ENCODE measurements at regions not wholly inside any gene's neighbourhood (a gene's known extent, or its start where the extent isn't known, plus 50 kb on each side); places are given as distances from the start of the nearest gene placed in this dataset.

GRCh38 chr10:71134732-71135211, 77.6 kb upstream of the UNC5B start:
- Histone ChIP-seq H3K18ac (ENCODE audit: low read depth, low read length) (no peak overlapping the region), H2BK20ac (ENCODE audit: low read depth, low read length) (no peak overlapping the region), H3K36me3 (ENCODE audit: control insufficient read depth, insufficient read depth, low read length) (no peaks in the 10 kb centered on the region), H2BK15ac (ENCODE audit: low read depth, low read length) (no peak overlapping the region), H3K23ac (ENCODE audit: low read depth, low read length) (no peak overlapping the region), H3K4ac (ENCODE audit: low read depth, low read length) (no peak overlapping the region), H3K9me3 (ENCODE audit: control insufficient read depth, insufficient read depth, low read length) (no peaks in the 10 kb centered on the region), H2AK5ac (ENCODE audit: low read depth, low read length) (no peak overlapping the region), H4K8ac (ENCODE audit: low read depth in 2 of 2, low read length in 2 of 2) (no peak overlapping the region), H3K27me3 (ENCODE audit: control insufficient read depth, insufficient read depth, low read length) (peaks cover 41% of the 10 kb centered on the region), H4K91ac (ENCODE audit: insufficient read depth, low read depth, low read length) (no peak overlapping the region), H2AK9ac (replicated peaks; ENCODE audit: low read depth, low read length, poor library complexity) (no peak overlapping the region), H2BK5ac (ENCODE audit: low read depth, low read length, poor library complexity, severe bottlenecking) (no peak overlapping the region), H3K27ac (ENCODE audit: insufficient read depth, low read length) (no peak overlapping the region), H4K20me1 (ENCODE audit: insufficient read depth, low read length) (no peaks in the 10 kb centered on the region), H3K9ac (ENCODE audit: low read depth, low read length) (no peak overlapping the region), H3K4me2 (ENCODE audit: low read depth, low read length) (no peak overlapping the region), H2AFZ (replicated peaks; ENCODE audit: low read length, poor library complexity) (no peak overlapping the region), H2BK120ac (ENCODE audit: low read depth, low read length) (no peak overlapping the region), H3K14ac (replicated peaks; ENCODE audit: low read depth, low read length) (no peak overlapping the region), H3K9me1 (ENCODE audit: insufficient read depth, low read length) (no peaks in the 10 kb centered on the region), H3K4me1 (ENCODE audit: control insufficient read depth, insufficient read depth, low read length) (no peaks in the 10 kb centered on the region), H3K79me1 (ENCODE audit: low read depth in 1 of 2, low read length in 2 of 2) (no peaks in the 10 kb centered on the region), H4K5ac (ENCODE audit: low read depth, low read length) (no peak overlapping the region), H3K56ac (ENCODE audit: extremely low read depth, insufficient read depth, low read length) (no peak overlapping the region), H3K4me3 (ENCODE audit: insufficient read depth, low read depth, low read length) (no peak overlapping the region)
- DNase-seq = no peak
- ATAC-seq (ENCODE audit: low read depth) = no peak
- 80% methylated on average over 1 of the region's 4 CpGs; no CpG with 5 or more reads in 1 of the 2 experiments for WGBS, 2 experiments (ENCODE audit: extremely low coverage in 2 of 2, insufficient read length in 1 of 2)
- in situ Hi-C loops (cut with MboI; ENCODE audit: low sequenced_read_pairs) = no loop called here
- dilution Hi-C loops (cut with HindIII; ENCODE audit: low sequenced_read_pairs, unreplicated experiment) = no loop called here
- intact Hi-C loops (cut with micrococcal nuclease) = no loop called here
- CTCF ChIA-PET = no interaction called here
- TF ChIP-seq FOS (IDR thresholded peaks at IDR 0.05; ENCODE audit: low read depth, low read length) = no peak
- no peak for TF ChIP-seq SMC3 (IDR thresholded peaks at IDR 0.05; ENCODE audit: low read depth, low read length)
- BruUV-seq (replicated peaks) = no TSS peak
- POLR2A ChIA-PET (ENCODE audit: unreplicated experiment) = no interaction called here

Data from IMR-90 (cell line).